SK-N-SH treated with all-trans-retinoic acid at 6 μM for 48 hours (cell line): ENCODE measurements at regions not wholly inside any gene's neighbourhood (a gene's known extent, or its start where the extent isn't known, plus 50 kb on each side); places are given as distances from the start of the nearest gene placed in this dataset.

ENCODE experiments used
- ATAC-seq: fragments of 200-7000 bp; cut with Tn5 transposase; 3 replicates; pipeline ENCODE4 v1.9.1; 2020; ENCODE audit warnings: mild to moderate bottlenecking, moderate library complexity
- ARNTL ChIP-seq: fragments of 450-650 bp; formaldehyde crosslinking; IDR thresholded peaks from 2 replicates; pipeline ENCODE4 v1.5.0; 2020; ENCODE audit warnings: low read depth, mild to moderate bottlenecking, moderate library complexity, borderline replicate concordance
- BACH2 ChIP-seq: fragments of 250-450 bp; sonication (Bioruptor Pico); IDR thresholded peaks from 2 replicates; pipeline ENCODE4 v1.9.0; 2021; ENCODE audit warnings: mild to moderate bottlenecking, borderline replicate concordance
- CSDC2 ChIP-seq: fragments of 250-450 bp; sonication (Bioruptor Pico); IDR thresholded peaks from 2 replicates; pipeline ENCODE4 v1.5.0; 2020; ENCODE audit warnings: mild to moderate bottlenecking, moderate library complexity
- ESRRG ChIP-seq: fragments of 250-450 bp; sonication (Bioruptor Pico); IDR thresholded peaks from 2 replicates; pipeline ENCODE4 v1.6.1; 2021; ENCODE audit warnings: mild to moderate bottlenecking
- GLIS3 ChIP-seq: fragments of 250-450 bp; sonication (Bioruptor Pico); IDR thresholded peaks from 2 replicates; pipeline ENCODE4 v1.5.0; 2020; ENCODE audit warnings: mild to moderate bottlenecking, moderate library complexity
- ISL1 ChIP-seq: fragments of 250-450 bp; sonication (Bioruptor Pico); IDR thresholded peaks from 2 replicates; pipeline ENCODE4 v2.1.2; 2022; ENCODE audit warnings: mild to moderate bottlenecking, moderate library complexity
- PPARA ChIP-seq: fragments of 250-450 bp; sonication (Bioruptor Pico); IDR thresholded peaks from 2 replicates; pipeline ENCODE4 v1.5.0; 2020; ENCODE audit warnings: mild to moderate bottlenecking, borderline replicate concordance
- RARB ChIP-seq: fragments of 250-450 bp; sonication (Bioruptor Pico); IDR thresholded peaks from 2 replicates; pipeline ENCODE4 v1.8.0; 2021; ENCODE audit warnings: mild to moderate bottlenecking, moderate library complexity
- TOX ChIP-seq: fragments of 250-450 bp; sonication (Bioruptor Pico); IDR thresholded peaks from 2 replicates; pipeline ENCODE4 v1.8.0; 2021; ENCODE audit warnings: mild to moderate bottlenecking, moderate library complexity, borderline replicate concordance
- ZC3H10 ChIP-seq: fragments of 250-450 bp; sonication (Bioruptor Pico); IDR thresholded peaks from 2 replicates; pipeline ENCODE4 v1.5.1; 2021; ENCODE audit warnings: mild to moderate bottlenecking, moderate library complexity
- ZFP3 ChIP-seq: fragments of 250-450 bp; sonication (Bioruptor Pico); IDR thresholded peaks from 2 replicates; pipeline ENCODE4 v1.5.0; 2020; ENCODE audit warnings: mild to moderate bottlenecking, moderate library complexity
- ZFP30 ChIP-seq: fragments of 450-650 bp; formaldehyde crosslinking; IDR thresholded peaks from 2 replicates; pipeline ENCODE4 v1.5.0; 2022; ENCODE audit warnings: mild to moderate bottlenecking, moderate library complexity
- ZNF565 ChIP-seq: fragments of 450-650 bp; formaldehyde crosslinking; conservative IDR thresholded peaks from 2 replicates; pipeline ENCODE4 v1.5.0; 2020; ENCODE audit warnings: low read depth, mild to moderate bottlenecking, moderate library complexity
- ZNF8 ChIP-seq: fragments of 450-650 bp; formaldehyde crosslinking; IDR thresholded peaks from 2 replicates; pipeline ENCODE4 v1.5.0; 2020; ENCODE audit warnings: mild to moderate bottlenecking, moderate library complexity
- TF ChIP-seq, protein P1 (sequence below): fragments of 250-450 bp; sonication (Bioruptor Pico); IDR thresholded peaks from 2 replicates; pipeline ENCODE4 v1.8.0; 2021; ENCODE audit warnings: low read depth, mild to moderate bottlenecking, moderate library complexity, borderline replicate concordance
- TF ChIP-seq, protein P2 (sequence below): fragments of 250-450 bp; sonication (Bioruptor Pico); IDR thresholded peaks from 2 replicates; pipeline ENCODE4 v1.8.0; 2020; ENCODE audit warnings: mild to moderate bottlenecking, moderate library complexity, borderline replicate concordance
- TF ChIP-seq, protein P3 (sequence below): fragments of 250-450 bp; sonication (Bioruptor Pico); IDR thresholded peaks from 2 replicates; pipeline ENCODE4 v1.5.1; 2021; ENCODE audit warnings: mild to moderate bottlenecking, moderate library complexity
- TF ChIP-seq, protein P4 (sequence below): fragments of 250-450 bp; sonication (Bioruptor Pico); IDR thresholded peaks from 2 replicates; pipeline ENCODE4 v1.5.0; 2020; ENCODE audit warnings: mild to moderate bottlenecking, moderate library complexity

- TF ChIP-seq, protein P1, sequence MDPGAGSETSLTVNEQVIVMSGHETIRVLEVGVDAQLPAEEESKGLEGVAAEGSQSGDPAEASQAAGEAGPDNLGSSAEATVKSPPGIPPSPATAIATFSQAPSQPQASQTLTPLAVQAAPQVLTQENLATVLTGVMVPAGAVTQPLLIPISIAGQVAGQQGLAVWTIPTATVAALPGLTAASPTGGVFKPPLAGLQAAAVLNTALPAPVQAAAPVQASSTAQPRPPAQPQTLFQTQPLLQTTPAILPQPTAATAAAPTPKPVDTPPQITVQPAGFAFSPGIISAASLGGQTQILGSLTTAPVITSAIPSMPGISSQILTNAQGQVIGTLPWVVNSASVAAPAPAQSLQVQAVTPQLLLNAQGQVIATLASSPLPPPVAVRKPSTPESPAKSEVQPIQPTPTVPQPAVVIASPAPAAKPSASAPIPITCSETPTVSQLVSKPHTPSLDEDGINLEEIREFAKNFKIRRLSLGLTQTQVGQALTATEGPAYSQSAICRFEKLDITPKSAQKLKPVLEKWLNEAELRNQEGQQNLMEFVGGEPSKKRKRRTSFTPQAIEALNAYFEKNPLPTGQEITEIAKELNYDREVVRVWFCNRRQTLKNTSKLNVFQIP (CRISPR knock-in tag): no peak
- TF ChIP-seq, protein P2, sequence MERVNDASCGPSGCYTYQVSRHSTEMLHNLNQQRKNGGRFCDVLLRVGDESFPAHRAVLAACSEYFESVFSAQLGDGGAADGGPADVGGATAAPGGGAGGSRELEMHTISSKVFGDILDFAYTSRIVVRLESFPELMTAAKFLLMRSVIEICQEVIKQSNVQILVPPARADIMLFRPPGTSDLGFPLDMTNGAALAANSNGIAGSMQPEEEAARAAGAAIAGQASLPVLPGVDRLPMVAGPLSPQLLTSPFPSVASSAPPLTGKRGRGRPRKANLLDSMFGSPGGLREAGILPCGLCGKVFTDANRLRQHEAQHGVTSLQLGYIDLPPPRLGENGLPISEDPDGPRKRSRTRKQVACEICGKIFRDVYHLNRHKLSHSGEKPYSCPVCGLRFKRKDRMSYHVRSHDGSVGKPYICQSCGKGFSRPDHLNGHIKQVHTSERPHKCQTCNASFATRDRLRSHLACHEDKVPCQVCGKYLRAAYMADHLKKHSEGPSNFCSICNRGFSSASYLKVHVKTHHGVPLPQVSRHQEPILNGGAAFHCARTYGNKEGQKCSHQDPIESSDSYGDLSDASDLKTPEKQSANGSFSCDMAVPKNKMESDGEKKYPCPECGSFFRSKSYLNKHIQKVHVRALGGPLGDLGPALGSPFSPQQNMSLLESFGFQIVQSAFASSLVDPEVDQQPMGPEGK: no peak
- no peak for TF ChIP-seq ZFP30
- TF ChIP-seq CSDC2 (CRISPR knock-in tag): no peak
- TF ChIP-seq GLIS3 (CRISPR knock-in tag): no peak
- TF ChIP-seq RARB (CRISPR knock-in tag): no peak
These were observed 584.8 kb upstream of the AGA start (continued) for GRCh38 chr4:178026999-178027398.

- TF ChIP-seq CSDC2 (CRISPR knock-in tag) (no peak), ZNF8 (CRISPR knock-in tag) (no peak), ESRRG (CRISPR knock-in tag) (no peak), PPARA (CRISPR knock-in tag) (no peak), RARB (CRISPR knock-in tag) (no peak), TOX (no peak), ZC3H10 (CRISPR knock-in tag) (no peak), ISL1 (no peak), ZFP3 (no peak), ZNF565 (CRISPR knock-in tag) (no peak), BACH2 (CRISPR knock-in tag) (no peak), ARNTL (CRISPR knock-in tag) (no peak), ZFP30 (no peak)
- TF ChIP-seq, protein P1 (CRISPR knock-in tag): no peak
- TF ChIP-seq, protein P2: no peak
- TF ChIP-seq, protein P3, sequence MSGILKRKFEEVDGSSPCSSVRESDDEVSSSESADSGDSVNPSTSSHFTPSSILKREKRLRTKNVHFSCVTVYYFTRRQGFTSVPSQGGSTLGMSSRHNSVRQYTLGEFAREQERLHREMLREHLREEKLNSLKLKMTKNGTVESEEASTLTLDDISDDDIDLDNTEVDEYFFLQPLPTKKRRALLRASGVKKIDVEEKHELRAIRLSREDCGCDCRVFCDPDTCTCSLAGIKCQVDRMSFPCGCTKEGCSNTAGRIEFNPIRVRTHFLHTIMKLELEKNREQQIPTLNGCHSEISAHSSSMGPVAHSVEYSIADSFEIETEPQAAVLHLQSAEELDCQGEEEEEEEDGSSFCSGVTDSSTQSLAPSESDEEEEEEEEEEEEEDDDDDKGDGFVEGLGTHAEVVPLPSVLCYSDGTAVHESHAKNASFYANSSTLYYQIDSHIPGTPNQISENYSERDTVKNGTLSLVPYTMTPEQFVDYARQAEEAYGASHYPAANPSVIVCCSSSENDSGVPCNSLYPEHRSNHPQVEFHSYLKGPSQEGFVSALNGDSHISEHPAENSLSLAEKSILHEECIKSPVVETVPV (CRISPR knock-in tag): no peak
- TF ChIP-seq, protein P4, sequence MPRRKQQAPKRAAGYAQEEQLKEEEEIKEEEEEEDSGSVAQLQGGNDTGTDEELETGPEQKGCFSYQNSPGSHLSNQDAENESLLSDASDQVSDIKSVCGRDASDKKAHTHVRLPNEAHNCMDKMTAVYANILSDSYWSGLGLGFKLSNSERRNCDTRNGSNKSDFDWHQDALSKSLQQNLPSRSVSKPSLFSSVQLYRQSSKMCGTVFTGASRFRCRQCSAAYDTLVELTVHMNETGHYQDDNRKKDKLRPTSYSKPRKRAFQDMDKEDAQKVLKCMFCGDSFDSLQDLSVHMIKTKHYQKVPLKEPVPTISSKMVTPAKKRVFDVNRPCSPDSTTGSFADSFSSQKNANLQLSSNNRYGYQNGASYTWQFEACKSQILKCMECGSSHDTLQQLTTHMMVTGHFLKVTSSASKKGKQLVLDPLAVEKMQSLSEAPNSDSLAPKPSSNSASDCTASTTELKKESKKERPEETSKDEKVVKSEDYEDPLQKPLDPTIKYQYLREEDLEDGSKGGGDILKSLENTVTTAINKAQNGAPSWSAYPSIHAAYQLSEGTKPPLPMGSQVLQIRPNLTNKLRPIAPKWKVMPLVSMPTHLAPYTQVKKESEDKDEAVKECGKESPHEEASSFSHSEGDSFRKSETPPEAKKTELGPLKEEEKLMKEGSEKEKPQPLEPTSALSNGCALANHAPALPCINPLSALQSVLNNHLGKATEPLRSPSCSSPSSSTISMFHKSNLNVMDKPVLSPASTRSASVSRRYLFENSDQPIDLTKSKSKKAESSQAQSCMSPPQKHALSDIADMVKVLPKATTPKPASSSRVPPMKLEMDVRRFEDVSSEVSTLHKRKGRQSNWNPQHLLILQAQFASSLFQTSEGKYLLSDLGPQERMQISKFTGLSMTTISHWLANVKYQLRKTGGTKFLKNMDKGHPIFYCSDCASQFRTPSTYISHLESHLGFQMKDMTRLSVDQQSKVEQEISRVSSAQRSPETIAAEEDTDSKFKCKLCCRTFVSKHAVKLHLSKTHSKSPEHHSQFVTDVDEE (CRISPR knock-in tag): no peak
- ATAC-seq: no peak
These were observed 585.6 kb upstream of the AGA start for GRCh38 chr4:178027796-178028195.

- ATAC-seq: no peak
- TF ChIP-seq ARNTL (CRISPR knock-in tag) (no peak), ZNF8 (CRISPR knock-in tag) (no peak)
These were observed 586.2 kb upstream of the AGA start for GRCh38 chr4:178028481-178028880.
